IMR-90 (cell line): ENCODE measurements at regions not wholly inside any gene's neighbourhood (a gene's known extent, or its start where the extent isn't known, plus 50 kb on each side); places are given as distances from the start of the nearest gene placed in this dataset.

Experiments
- ATAC-seq: fragments of 200-7000 bp; cut with Tn5 transposase; 2 replicates; pipeline ENCODE4 v1.9.1; 2020; ENCODE audit warnings: low read depth, mild to moderate bottlenecking, moderate library complexity
- BruUV-seq: library from RNA; stranded (reverse); fragments of 400-500 nt; replicated peaks from 2 replicates; lab custom pipeline; 2021; lab: Mats Ljungman, UMichigan
- CTCF ChIA-PET: fragments of 300-600 bp; formaldehyde crosslinking; extraction: SDS; loops from one replicate; lab custom pipeline; 2021; ENCODE audit warnings: antibody characterized with exemption; lab: Yijun Ruan, JAX
- POLR2A ChIA-PET: fragments of 300-600 bp; sonication (Branson Sonifier 250); formaldehyde crosslinking; loops from one replicate; lab custom pipeline; 2022; ENCODE audit warnings: antibody characterized with exemption; ENCODE audit not compliant: unreplicated experiment; lab: Charles Lee
- DNase-seq: peaks from one replicate; pipeline ENCODE4 v3.0.0; 2013
- H2AFZ ChIP-seq: replicated peaks from 2 replicates; pipeline ENCODE3; 2013; ENCODE audit warnings: low read length, mild to moderate bottlenecking; ENCODE audit not compliant: poor library complexity
- H2AK5ac ChIP-seq: 2 replicates; pipeline ENCODE4 v1.6.1; 2013; ENCODE audit warnings: low read depth, low read length, inconsistent platforms
- H2AK9ac ChIP-seq: replicated peaks from 2 replicates; pipeline ENCODE3; 2013; ENCODE audit warnings: mild to moderate bottlenecking, low read depth, low read length, moderate library complexity; ENCODE audit not compliant: poor library complexity
- H2BK120ac ChIP-seq: 2 replicates; pipeline ENCODE4 v1.6.1; 2013; ENCODE audit warnings: low read depth, low read length, inconsistent platforms
- H2BK15ac ChIP-seq: 3 replicates; pipeline ENCODE4 v1.6.1; 2013; ENCODE audit warnings: low read depth, low read length, inconsistent platforms
- H2BK20ac ChIP-seq: 2 replicates; pipeline ENCODE4 v1.6.1; 2013; ENCODE audit warnings: low read depth, mild to moderate bottlenecking, inconsistent platforms, low read length, moderate library complexity
- H2BK5ac ChIP-seq: 2 replicates; pipeline ENCODE4 v1.6.1; 2013; ENCODE audit warnings: mild to moderate bottlenecking, low read depth, low read length, inconsistent platforms; ENCODE audit not compliant: poor library complexity, severe bottlenecking
- H3K14ac ChIP-seq: replicated peaks from 2 replicates; pipeline ENCODE4 v1.6.1; 2013; ENCODE audit warnings: low read depth, low read length, inconsistent platforms
- H3K18ac ChIP-seq: 2 replicates; pipeline ENCODE4 v1.6.1; 2013; ENCODE audit warnings: low read depth, low read length, control low read depth
- H3K23ac ChIP-seq: 2 replicates; pipeline ENCODE4 v1.6.1; 2013; ENCODE audit warnings: low read depth, low read length, inconsistent platforms
- H3K27ac ChIP-seq: 2 replicates; pipeline ENCODE4 v1.5.1; 2013; ENCODE audit warnings: mild to moderate bottlenecking, control low read depth, low read length; ENCODE audit not compliant: insufficient read depth
- H3K27me3 ChIP-seq: 2 replicates; pipeline ENCODE4 v1.6.1; 2013; ENCODE audit warnings: low read length; ENCODE audit not compliant: control insufficient read depth, insufficient read depth
- H3K36me3 ChIP-seq: 2 replicates; pipeline ENCODE4 v1.6.1; 2013; ENCODE audit warnings: low read length, mixed read lengths; ENCODE audit not compliant: control insufficient read depth, insufficient read depth
- H3K4ac ChIP-seq: 2 replicates; pipeline ENCODE4 v1.6.1; 2013; ENCODE audit warnings: low read depth, low read length, inconsistent platforms
- H3K4me1 ChIP-seq: 2 replicates; pipeline ENCODE4 v1.6.1; 2013; ENCODE audit warnings: low read length, mixed read lengths; ENCODE audit not compliant: control insufficient read depth, insufficient read depth
- H3K4me2 ChIP-seq: 2 replicates; pipeline ENCODE4 v1.6.1; 2013; ENCODE audit warnings: low read depth, mild to moderate bottlenecking, control low read depth, low read length, moderate library complexity
- H3K4me3 ChIP-seq: 2 replicates; pipeline ENCODE4 v1.5.1; 2013; ENCODE audit warnings: low read depth, mild to moderate bottlenecking, control low read depth, low read length, moderate library complexity; ENCODE audit not compliant: insufficient read depth
- H3K56ac ChIP-seq: 2 replicates; pipeline ENCODE4 v1.6.1; 2013; ENCODE audit warnings: low read length, inconsistent platforms; ENCODE audit not compliant: insufficient read depth; ENCODE audit errors: extremely low read depth
- H3K79me1 ChIP-seq, 2 experiments: 2 replicates each; pipeline ENCODE4 v1.6.1; 2013; ENCODE audit warnings: low read length in 2 of 2, inconsistent platforms in 1 of 2, low read depth in 1 of 2
- H3K9ac ChIP-seq: 2 replicates; pipeline ENCODE4 v1.6.1; 2013; ENCODE audit warnings: low read depth, low read length, control low read depth
- H3K9me1 ChIP-seq: 2 replicates; pipeline ENCODE4 v1.6.1; 2013; ENCODE audit warnings: low read length, inconsistent platforms; ENCODE audit not compliant: insufficient read depth
- H3K9me3 ChIP-seq: 2 replicates; pipeline ENCODE4 v1.6.1; 2013; ENCODE audit warnings: low read length; ENCODE audit not compliant: control insufficient read depth, insufficient read depth
- H4K20me1 ChIP-seq: 2 replicates; pipeline ENCODE4 v1.6.1; 2013; ENCODE audit warnings: low read length, inconsistent platforms; ENCODE audit not compliant: insufficient read depth
- H4K5ac ChIP-seq: 2 replicates; pipeline ENCODE4 v1.6.1; 2013; ENCODE audit warnings: mild to moderate bottlenecking, low read depth, low read length, control low read depth
- H4K8ac ChIP-seq, 2 experiments: 2 replicates each; pipeline ENCODE4 v1.6.1; 2013; ENCODE audit warnings: low read depth in 2 of 2, low read length in 2 of 2, control low read depth in 1 of 2, inconsistent platforms in 1 of 2
- H4K91ac ChIP-seq: 2 replicates; pipeline ENCODE4 v1.6.1; 2013; ENCODE audit warnings: low read depth, low read length, inconsistent platforms; ENCODE audit not compliant: insufficient read depth
- BHLHE40 ChIP-seq: fragments of 150-350 bp; IDR thresholded peaks from 2 replicates; pipeline ENCODE4 v1.6.1; 2016; ENCODE audit warnings: mild to moderate bottlenecking, low read depth, low read length
- CEBPB ChIP-seq: IDR thresholded peaks from 2 replicates; pipeline ENCODE4 v1.6.1; 2012; ENCODE audit warnings: low read depth, low read length, improper control_type of control experiment
- CHD1 ChIP-seq: IDR thresholded peaks from 2 replicates; pipeline ENCODE4 v1.6.1; 2012; ENCODE audit warnings: low read depth, low read length, improper control_type of control experiment
- CTCF ChIP-seq: conservative IDR thresholded peaks from 2 replicates; pipeline ENCODE4 v1.5.1; 2012; ENCODE audit warnings: mild to moderate bottlenecking, low read depth, low read length, improper control_type of control experiment
- ELK1 ChIP-seq: fragments of 150-350 bp; IDR thresholded peaks from 2 replicates; pipeline ENCODE4 v1.6.1; 2016; ENCODE audit warnings: low read depth, mild to moderate bottlenecking, low read length, moderate library complexity, borderline replicate concordance
- FOS ChIP-seq: fragments of 150-350 bp; IDR thresholded peaks from 2 replicates; pipeline ENCODE4 v1.6.1; 2016; ENCODE audit warnings: low read depth, low read length
- MAFK ChIP-seq: IDR thresholded peaks from 2 replicates; pipeline ENCODE4 v1.6.1; 2012; ENCODE audit warnings: low read depth, low read length, improper control_type of control experiment
- MXI1 ChIP-seq: IDR thresholded peaks from 2 replicates; pipeline ENCODE4 v1.6.1; 2012; ENCODE audit warnings: low read depth, mild to moderate bottlenecking, low read length, moderate library complexity, borderline replicate concordance
- NFE2L2 ChIP-seq: fragments of 150-350 bp; IDR thresholded peaks from 2 replicates; pipeline ENCODE4 v1.6.1; 2016; ENCODE audit warnings: low read depth, mild to moderate bottlenecking, low read length
- POLR2A ChIP-seq: IDR thresholded peaks from 2 replicates; pipeline ENCODE4 v1.6.1; 2012; ENCODE audit warnings: mild to moderate bottlenecking, low read depth, low read length
- RAD21 ChIP-seq: IDR thresholded peaks from 2 replicates; pipeline ENCODE4 v1.6.1; 2012; ENCODE audit warnings: low read length, improper control_type of control experiment
- RCOR1 ChIP-seq: IDR thresholded peaks from 2 replicates; pipeline ENCODE4 v1.6.1; 2012; ENCODE audit warnings: mild to moderate bottlenecking, low read length, improper control_type of control experiment; ENCODE audit not compliant: insufficient replicate concordance
- SMC3 ChIP-seq: fragments of 150-350 bp; IDR thresholded peaks from 2 replicates; pipeline ENCODE4 v1.6.1; 2016; ENCODE audit warnings: low read depth, mild to moderate bottlenecking, antibody characterized with exemption, low read length, moderate library complexity
- USF2 ChIP-seq: fragments of 150-350 bp; IDR thresholded peaks from 2 replicates; pipeline ENCODE4 v1.6.1; 2017; ENCODE audit warnings: mild to moderate bottlenecking, antibody characterized with exemption, low read length, low read depth
- WGBS, 2 experiments: methylation state at CpG; one replicate each; pipeline versions ENCODE4 v1.1.5 to v1.1.7; 2013; ENCODE audit warnings: missing lambda C conversion rate in 2 of 2; ENCODE audit not compliant: insufficient read length in 1 of 2; ENCODE audit errors: extremely low coverage in 2 of 2; 5-methylcytosine and 5-hydroxymethylcytosine counted together
- dilution Hi-C: fragments of 300-500 bp; cut with HindIII; formaldehyde crosslinking; loops from one replicate; pipeline ENCODE4 v1.14.3; 2018; ENCODE audit warnings: low sequenced_read_pairs; ENCODE audit not compliant: unreplicated experiment
- in situ Hi-C: fragments of 300-500 bp; cut with MboI; formaldehyde crosslinking; loops from 3 replicates; pipeline ENCODE4 v1.14.3; 2019; ENCODE audit warnings: low sequenced_read_pairs, inconsistent platforms, mixed read lengths
- intact Hi-C: fragments of 100-400 bp; cut with micrococcal nuclease; formaldehyde crosslinking; loops from 2 replicates; pipeline ENCODE4 v1.10.0; 2022

GRCh38 chr5:2802693-2803365, 51.4 kb upstream of the IRX2 start:
- no peak overlapping the region for H3K56ac ChIP-seq
- no peak for ATAC-seq
- no peak overlapping the region for H4K8ac ChIP-seq
- H3K9me3 ChIP-seq: peaks cover 19% of the 10 kb centered on the region
- no peak overlapping the region for H3K4ac ChIP-seq
- intact Hi-C loops (no loop called here), dilution Hi-C loops (no loop called here), in situ Hi-C loops (no loop called here)
- no peak overlapping the region for H2BK20ac ChIP-seq
- no peak overlapping the region for H2AK5ac ChIP-seq
- ChIA-PET CTCF (no interaction called here), POLR2A (no interaction called here)
- no peak overlapping the region for H3K23ac ChIP-seq
- no peaks in the 10 kb centered on the region for H3K27me3 ChIP-seq
- no peak overlapping the region for H3K9ac ChIP-seq
- no peak overlapping the region for H4K91ac ChIP-seq
- H3K27ac ChIP-seq: no peak overlapping the region
- TF ChIP-seq RAD21 (no peak), FOS (no peak), BHLHE40 (no peak), CTCF (no peak), USF2 (no peak), SMC3 (no peak), CEBPB (no peak), MAFK (no peak), RCOR1 (no peak), CHD1 (no peak), NFE2L2 (no peak), ELK1 (no peak), MXI1 (no peak), POLR2A (no peak)
- no peaks in the 10 kb centered on the region for H3K36me3 ChIP-seq
- H3K4me1 ChIP-seq: no peaks in the 10 kb centered on the region
- no peak overlapping the region for H3K14ac ChIP-seq
- no peak overlapping the region for H2BK120ac ChIP-seq
- H3K79me1 ChIP-seq: no peaks in the 10 kb centered on the region
- WGBS, 2 experiments: 60% methylated on average over 2 of the region's 10 CpGs; no CpG with 5 or more reads in 1 of the 2 experiments
- H3K4me3 ChIP-seq: no peak overlapping the region
- H3K9me1 ChIP-seq: no peaks in the 10 kb centered on the region
- H3K18ac ChIP-seq: no peak overlapping the region
- H2AFZ ChIP-seq: no peak overlapping the region
- no TSS peak for BruUV-seq
- no peak overlapping the region for H4K5ac ChIP-seq
- no peak overlapping the region for H2AK9ac ChIP-seq
- no peaks in the 10 kb centered on the region for H4K20me1 ChIP-seq
- H2BK5ac ChIP-seq: no peak overlapping the region
- no peak overlapping the region for H2BK15ac ChIP-seq
- no peak for DNase-seq
- H3K4me2 ChIP-seq: no peak overlapping the region
